Fibroblast of lung (primary cell): ENCODE measurements at regions not wholly inside any gene's neighbourhood (a gene's known extent, or its start where the extent isn't known, plus 50 kb on each side); places are given as distances from the start of the nearest gene placed in this dataset.

Experiments
- DNase-seq, 2 donors: peaks; one replicate each; pipeline versions ENCODE4 v3.0.0 to v3.0.0-alpha.2; 2010; ENCODE audit warnings: low read depth in 2 of 2
- H2AFZ ChIP-seq: 2 replicates; pipeline ENCODE4 v1.5.1; 2012; ENCODE audit warnings: low read length, control low read depth, inconsistent platforms
- H3K27ac ChIP-seq: 2 replicates; pipeline ENCODE4 v1.5.1; 2011; ENCODE audit warnings: low read length, control low read depth; ENCODE audit not compliant: insufficient read depth
- H3K27me3 ChIP-seq: 2 replicates; pipeline ENCODE4 v1.5.1; 2011; ENCODE audit warnings: mild to moderate bottlenecking, low read length; ENCODE audit not compliant: control insufficient read depth, insufficient read depth
- H3K36me3 ChIP-seq: 2 replicates; pipeline ENCODE4 v1.5.1; 2011; ENCODE audit warnings: low read length; ENCODE audit not compliant: control insufficient read depth, insufficient read depth
- H3K4me1 ChIP-seq: 2 replicates; pipeline ENCODE4 v1.5.1; 2011; ENCODE audit warnings: low read length; ENCODE audit not compliant: control insufficient read depth, insufficient read depth; ENCODE audit errors: extremely low read depth
- H3K4me2 ChIP-seq: 2 replicates; pipeline ENCODE4 v1.5.1; 2011; ENCODE audit warnings: low read length, control low read depth; ENCODE audit not compliant: insufficient read depth; ENCODE audit errors: extremely low read depth
- H3K4me3 ChIP-seq, 4 experiments: fragments of 200-600 bp in 1 of 4; sonication (generic) in 1 of 4; replicated peaks in 1 of 4; 2 replicates each; pipeline ENCODE4 v1.5.1; 2011 to 2016; ENCODE audit warnings: low read length in 4 of 4, low read depth in 3 of 4, mild to moderate bottlenecking in 3 of 4, control low read depth in 2 of 4, inconsistent platforms in 1 of 4, mixed read lengths in 1 of 4; ENCODE audit not compliant: insufficient read depth in 1 of 4; ENCODE audit errors: control extremely low read depth in 1 of 4
- H3K79me2 ChIP-seq: 2 replicates; pipeline ENCODE4 v1.5.1; 2012; ENCODE audit warnings: mild to moderate bottlenecking, low read length, inconsistent platforms; ENCODE audit not compliant: control insufficient read depth, insufficient read depth
- H3K9ac ChIP-seq: 2 replicates; pipeline ENCODE4 v1.5.1; 2011; ENCODE audit warnings: mild to moderate bottlenecking, low read length, control low read depth; ENCODE audit not compliant: insufficient read depth
- H3K9me3 ChIP-seq: 2 replicates; pipeline ENCODE4 v1.5.1; 2012; ENCODE audit warnings: low read depth, low read length; ENCODE audit not compliant: control insufficient read depth, insufficient read depth
- H4K20me1 ChIP-seq: 2 replicates; pipeline ENCODE4 v1.5.1; 2011; ENCODE audit warnings: low read length; ENCODE audit not compliant: control insufficient read depth, insufficient read depth; ENCODE audit errors: extremely low read depth
- EZH2 ChIP-seq: IDR thresholded peaks from 2 replicates; pipeline ENCODE4 v1.5.1; 2012; ENCODE audit warnings: low read length, control low read depth, mild to moderate bottlenecking; ENCODE audit errors: missing control alignments
- TF ChIP-seq, protein P1 (sequence below), 2 donors: IDR thresholded peaks in 1 of 2; conservative IDR thresholded peaks in 1 of 2; 1 replicate in 1 of 2; 2 replicates in 1 of 2; pipeline ENCODE4 v1.5.1; 2011 to 2012; ENCODE audit warnings: low read length in 2 of 2, control low read depth in 1 of 2, inconsistent platforms in 1 of 2, low read depth in 1 of 2, mild to moderate bottlenecking in 1 of 2

DNA sequence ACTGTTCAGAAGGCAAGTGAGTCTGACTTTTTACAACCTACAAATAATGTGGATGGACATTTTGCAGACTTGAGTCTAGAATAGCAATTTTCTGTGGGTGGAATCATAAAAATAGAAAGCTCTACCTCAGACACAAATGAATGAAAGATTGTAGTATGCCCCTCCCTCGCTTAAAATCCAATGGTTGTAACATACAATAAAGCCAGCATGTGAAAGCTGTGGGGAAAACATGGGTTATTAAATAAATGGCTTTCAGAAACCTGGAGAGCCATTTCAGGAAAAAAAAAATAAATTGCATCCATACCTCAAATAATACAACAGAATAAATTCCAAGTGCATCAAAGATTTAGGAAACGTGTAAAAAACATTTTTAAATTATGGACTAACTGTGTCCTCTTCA lies 123.1 kb upstream of the MON1B start:
- Histone ChIP-seq H3K36me3 (no peaks in the 10 kb centered on the region), H3K9me3 (no peaks in the 10 kb centered on the region), H3K9ac (no peak overlapping the region), H3K4me1 (no peaks in the 10 kb centered on the region), H3K27me3 (no peaks in the 10 kb centered on the region), H3K4me2 (no peak overlapping the region), H4K20me1 (no peaks in the 10 kb centered on the region), H3K79me2 (no peaks in the 10 kb centered on the region), H3K27ac (no peak overlapping the region), H2AFZ (no peak overlapping the region), H3K4me3 (no peak overlapping the region)
- TF ChIP-seq EZH2 = no peak
- TF ChIP-seq, protein P1, sequence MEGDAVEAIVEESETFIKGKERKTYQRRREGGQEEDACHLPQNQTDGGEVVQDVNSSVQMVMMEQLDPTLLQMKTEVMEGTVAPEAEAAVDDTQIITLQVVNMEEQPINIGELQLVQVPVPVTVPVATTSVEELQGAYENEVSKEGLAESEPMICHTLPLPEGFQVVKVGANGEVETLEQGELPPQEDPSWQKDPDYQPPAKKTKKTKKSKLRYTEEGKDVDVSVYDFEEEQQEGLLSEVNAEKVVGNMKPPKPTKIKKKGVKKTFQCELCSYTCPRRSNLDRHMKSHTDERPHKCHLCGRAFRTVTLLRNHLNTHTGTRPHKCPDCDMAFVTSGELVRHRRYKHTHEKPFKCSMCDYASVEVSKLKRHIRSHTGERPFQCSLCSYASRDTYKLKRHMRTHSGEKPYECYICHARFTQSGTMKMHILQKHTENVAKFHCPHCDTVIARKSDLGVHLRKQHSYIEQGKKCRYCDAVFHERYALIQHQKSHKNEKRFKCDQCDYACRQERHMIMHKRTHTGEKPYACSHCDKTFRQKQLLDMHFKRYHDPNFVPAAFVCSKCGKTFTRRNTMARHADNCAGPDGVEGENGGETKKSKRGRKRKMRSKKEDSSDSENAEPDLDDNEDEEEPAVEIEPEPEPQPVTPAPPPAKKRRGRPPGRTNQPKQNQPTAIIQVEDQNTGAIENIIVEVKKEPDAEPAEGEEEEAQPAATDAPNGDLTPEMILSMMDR (conservative IDR thresholded peaks at IDR 0.05 in 1 of 2, IDR thresholded peaks at IDR 0.05 in 1 of 2; ENCODE audit: low read depth in 1 of 2, low read length in 2 of 2) = no peak
- DNase-seq = no peak

DNA sequence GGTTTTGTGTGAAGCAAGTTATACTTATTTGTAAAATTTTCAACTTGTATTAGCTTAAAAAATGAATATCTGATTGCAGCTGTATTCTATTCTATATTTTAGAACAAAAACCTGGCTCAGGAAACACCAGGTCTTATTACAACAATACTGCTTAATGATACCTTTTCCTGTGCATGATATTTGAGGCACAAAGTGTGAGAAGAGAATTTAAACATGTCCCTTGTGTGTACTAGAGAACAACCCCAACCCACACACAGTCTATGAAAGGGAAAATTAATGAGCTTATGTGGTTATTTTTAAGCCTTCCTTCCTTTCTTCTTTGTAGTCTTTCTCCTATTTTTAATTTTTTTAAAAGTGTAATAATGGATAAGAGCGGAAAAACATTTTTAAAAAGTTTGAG lies 122.6 kb upstream of the MON1B start:
- Histone ChIP-seq H2AFZ (no peak overlapping the region), H4K20me1 (no peaks in the 10 kb centered on the region), H3K4me2 (no peak overlapping the region), H3K9ac (no peak overlapping the region), H3K27ac (no peak overlapping the region), H3K9me3 (no peaks in the 10 kb centered on the region), H3K4me1 (no peaks in the 10 kb centered on the region), H3K36me3 (no peaks in the 10 kb centered on the region), H3K79me2 (no peaks in the 10 kb centered on the region), H3K27me3 (no peaks in the 10 kb centered on the region), H3K4me3 (no peak overlapping the region)
- TF ChIP-seq EZH2 = no peak
- TF ChIP-seq, protein P1 (conservative IDR thresholded peaks at IDR 0.05 in 1 of 2, IDR thresholded peaks at IDR 0.05 in 1 of 2; ENCODE audit: low read depth in 1 of 2, low read length in 2 of 2) = no peak
- DNase-seq = no peak

DNA sequence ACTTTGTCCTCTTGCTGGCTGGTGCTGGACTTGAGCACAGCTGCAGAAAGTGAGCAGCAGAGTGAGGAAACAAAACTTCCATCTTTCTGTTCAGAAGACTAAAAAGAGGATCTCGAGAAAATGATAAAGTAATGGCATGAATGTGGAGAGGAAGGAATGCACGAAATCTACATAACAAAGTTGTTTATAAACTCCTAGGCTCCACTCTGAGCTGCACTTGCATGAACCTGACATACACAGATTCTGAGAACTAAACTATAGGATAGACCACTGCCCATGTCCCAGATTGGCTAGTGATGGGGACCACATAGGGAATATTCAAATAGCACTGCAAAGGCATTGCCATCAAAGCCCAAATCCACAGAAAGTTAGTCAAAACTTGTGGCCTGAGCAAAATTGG lies 121.1 kb upstream of the MON1B start:
- Histone ChIP-seq H3K9me3 (no peaks in the 10 kb centered on the region), H3K9ac (no peak overlapping the region), H3K79me2 (no peaks in the 10 kb centered on the region), H4K20me1 (no peaks in the 10 kb centered on the region), H3K27me3 (no peaks in the 10 kb centered on the region), H3K4me2 (no peak overlapping the region), H3K4me1 (no peaks in the 10 kb centered on the region), H3K27ac (no peak overlapping the region), H3K36me3 (no peaks in the 10 kb centered on the region), H2AFZ (no peak overlapping the region), H3K4me3 (no peak overlapping the region)
- DNase-seq = no peak
- no peak for TF ChIP-seq EZH2
- TF ChIP-seq, protein P1 (conservative IDR thresholded peaks at IDR 0.05 in 1 of 2, IDR thresholded peaks at IDR 0.05 in 1 of 2; ENCODE audit: low read depth in 1 of 2, low read length in 2 of 2) = no peak
